ENCODE measurements at regions not wholly inside any gene's neighbourhood (a gene's known extent, or its start where the extent isn't known, plus 50 kb on each side); places are given as distances from the start of the nearest gene placed in this dataset.

DNA sequence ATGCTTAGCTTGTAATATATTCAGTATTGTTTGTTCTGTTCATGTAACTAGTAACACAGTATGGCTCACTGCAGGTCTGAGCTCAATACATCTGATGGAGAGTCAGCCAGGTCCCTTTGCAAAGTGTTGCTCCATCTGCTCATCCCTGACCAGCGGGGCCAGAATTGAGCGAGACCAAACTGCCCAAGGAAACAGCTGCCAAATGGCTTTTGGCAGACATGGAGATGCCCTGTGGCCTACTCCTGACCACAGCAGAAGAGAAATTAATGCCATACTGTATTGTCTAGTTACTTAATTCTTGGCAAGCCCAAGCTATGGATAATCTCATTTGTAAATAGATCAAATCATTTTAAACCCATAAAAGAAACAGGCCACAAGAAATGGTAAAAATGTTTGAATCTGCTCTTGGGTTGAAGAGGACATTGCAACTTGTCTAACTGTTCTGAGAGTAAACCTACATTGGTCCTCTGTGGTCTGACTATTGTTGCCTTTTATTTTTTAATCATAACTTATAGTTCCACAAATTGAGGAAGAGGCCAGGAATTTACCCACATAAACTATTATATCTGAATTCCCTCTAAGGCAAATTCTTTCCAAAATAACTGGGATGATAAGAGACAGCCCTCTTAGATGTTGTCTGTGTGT, 209.5 kb downstream of the EBLN2 start:
- no peaks in the 10 kb centered on the region for H3K4me1 ChIP-seq
- intact Hi-C loops (cut with DNase I; ENCODE audit: low total_unique reads): no loop called here
- no peak for DNase-seq (ENCODE audit: low spot score in 2 of 2)
- no peaks in the 10 kb centered on the region for H3K9me3 ChIP-seq
- no peak overlapping the region for H3K4me3 ChIP-seq
- no peaks in the 10 kb centered on the region for H3K27me3 ChIP-seq
- TF ChIP-seq POLR2A (IDR thresholded peaks at IDR 0.05) (no peak), POLR2AphosphoS5 (IDR thresholded peaks at IDR 0.05) (no peak)
- TF ChIP-seq, protein P1, sequence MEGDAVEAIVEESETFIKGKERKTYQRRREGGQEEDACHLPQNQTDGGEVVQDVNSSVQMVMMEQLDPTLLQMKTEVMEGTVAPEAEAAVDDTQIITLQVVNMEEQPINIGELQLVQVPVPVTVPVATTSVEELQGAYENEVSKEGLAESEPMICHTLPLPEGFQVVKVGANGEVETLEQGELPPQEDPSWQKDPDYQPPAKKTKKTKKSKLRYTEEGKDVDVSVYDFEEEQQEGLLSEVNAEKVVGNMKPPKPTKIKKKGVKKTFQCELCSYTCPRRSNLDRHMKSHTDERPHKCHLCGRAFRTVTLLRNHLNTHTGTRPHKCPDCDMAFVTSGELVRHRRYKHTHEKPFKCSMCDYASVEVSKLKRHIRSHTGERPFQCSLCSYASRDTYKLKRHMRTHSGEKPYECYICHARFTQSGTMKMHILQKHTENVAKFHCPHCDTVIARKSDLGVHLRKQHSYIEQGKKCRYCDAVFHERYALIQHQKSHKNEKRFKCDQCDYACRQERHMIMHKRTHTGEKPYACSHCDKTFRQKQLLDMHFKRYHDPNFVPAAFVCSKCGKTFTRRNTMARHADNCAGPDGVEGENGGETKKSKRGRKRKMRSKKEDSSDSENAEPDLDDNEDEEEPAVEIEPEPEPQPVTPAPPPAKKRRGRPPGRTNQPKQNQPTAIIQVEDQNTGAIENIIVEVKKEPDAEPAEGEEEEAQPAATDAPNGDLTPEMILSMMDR (IDR thresholded peaks at IDR 0.05): no peak
- no peaks in the 10 kb centered on the region for H3K36me3 ChIP-seq
- H3K27ac ChIP-seq: no peak overlapping the region

DNA sequence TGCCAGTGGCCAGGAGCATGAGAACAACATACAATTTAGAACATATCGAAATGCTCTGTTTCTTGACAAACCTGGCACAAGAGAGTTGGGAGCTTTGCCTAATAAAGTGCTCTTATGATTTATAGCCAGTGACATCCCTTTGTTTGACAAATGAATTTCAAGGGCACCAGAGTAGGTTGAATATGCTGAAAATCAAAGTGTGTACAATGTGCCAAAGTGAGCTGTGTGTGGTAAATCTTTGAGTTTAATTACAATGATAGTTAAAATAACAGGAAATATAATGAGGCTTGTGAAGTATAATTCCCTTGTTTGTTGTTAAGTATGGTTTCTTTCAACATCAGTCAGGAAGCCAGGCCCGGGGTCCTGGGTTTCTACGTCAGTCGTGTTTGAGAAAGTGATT, 211.9 kb downstream of the EBLN2 start:
- intact Hi-C loops (cut with DNase I; ENCODE audit: low total_unique reads): no loop called here
- H3K36me3 ChIP-seq: no peaks in the 10 kb centered on the region

DNA sequence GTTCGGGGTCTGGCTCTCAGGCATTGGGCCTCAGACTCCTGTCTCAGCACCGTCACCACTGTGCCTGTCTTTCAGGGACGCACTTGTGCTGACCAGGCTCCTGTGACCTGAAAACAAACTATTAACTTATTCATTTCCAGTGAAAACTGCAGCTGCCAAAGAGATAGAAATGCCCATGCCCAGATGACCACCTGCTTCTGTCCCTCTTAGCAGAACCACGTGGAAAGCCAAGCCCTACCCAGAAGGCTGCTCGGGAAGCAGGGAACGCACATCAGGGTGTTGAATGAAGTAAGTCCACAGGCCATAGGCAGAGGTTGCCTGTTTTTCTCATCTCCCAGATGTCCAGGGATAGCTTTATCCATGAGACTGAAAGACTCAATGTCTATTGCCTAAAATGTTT, 219.3 kb downstream of the EBLN2 start:
- TF ChIP-seq, protein P1 (IDR thresholded peaks at IDR 0.05): no peak
- TF ChIP-seq POLR2AphosphoS5 (IDR thresholded peaks at IDR 0.05) (no peak), POLR2A (IDR thresholded peaks at IDR 0.05) (no peak)
- Histone ChIP-seq H3K4me3 (no peak overlapping the region), H3K9me3 (no peaks in the 10 kb centered on the region), H3K27ac (no peak overlapping the region), H3K4me1 (no peaks in the 10 kb centered on the region), H3K27me3 (no peaks in the 10 kb centered on the region), H3K36me3 (no peaks in the 10 kb centered on the region)
- no peak for DNase-seq (ENCODE audit: low spot score in 2 of 2)
- intact Hi-C loops (cut with DNase I; ENCODE audit: low total_unique reads): no loop called here

More for the DNA sequence above, 211.9 kb downstream of the EBLN2 start:
- H3K27me3 ChIP-seq: no peaks in the 10 kb centered on the region
- no peak for DNase-seq (ENCODE audit: low spot score in 2 of 2)
- H3K4me1 ChIP-seq: no peaks in the 10 kb centered on the region
- no peaks in the 10 kb centered on the region for H3K9me3 ChIP-seq
- no peak overlapping the region for H3K27ac ChIP-seq
- no peak overlapping the region for H3K4me3 ChIP-seq
- TF ChIP-seq POLR2A (IDR thresholded peaks at IDR 0.05) (no peak), POLR2AphosphoS5 (IDR thresholded peaks at IDR 0.05) (no peak)
- TF ChIP-seq, protein P1 (IDR thresholded peaks at IDR 0.05): no peak

DNA sequence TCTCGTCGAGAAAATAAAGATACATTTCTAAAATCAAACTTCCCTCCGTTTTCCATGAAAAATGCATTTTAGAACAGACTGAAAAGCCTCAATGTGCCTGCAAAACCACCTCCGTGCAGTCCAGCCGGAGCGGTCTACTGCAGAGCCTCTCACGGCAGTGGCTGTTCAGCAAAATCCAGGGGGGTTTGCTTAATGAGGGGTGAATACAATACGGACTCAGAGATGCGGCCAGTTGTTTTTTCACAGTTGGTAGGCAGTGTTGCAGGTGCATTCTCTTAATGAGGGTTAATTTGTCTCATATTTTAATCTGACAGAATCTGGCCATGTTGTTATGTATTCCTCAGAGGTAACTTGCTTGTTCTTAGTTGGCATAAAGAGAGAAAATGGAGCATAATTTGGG, 223.0 kb downstream of the EBLN2 start:
- TF ChIP-seq, protein P1 (IDR thresholded peaks at IDR 0.05): no peak

DNA sequence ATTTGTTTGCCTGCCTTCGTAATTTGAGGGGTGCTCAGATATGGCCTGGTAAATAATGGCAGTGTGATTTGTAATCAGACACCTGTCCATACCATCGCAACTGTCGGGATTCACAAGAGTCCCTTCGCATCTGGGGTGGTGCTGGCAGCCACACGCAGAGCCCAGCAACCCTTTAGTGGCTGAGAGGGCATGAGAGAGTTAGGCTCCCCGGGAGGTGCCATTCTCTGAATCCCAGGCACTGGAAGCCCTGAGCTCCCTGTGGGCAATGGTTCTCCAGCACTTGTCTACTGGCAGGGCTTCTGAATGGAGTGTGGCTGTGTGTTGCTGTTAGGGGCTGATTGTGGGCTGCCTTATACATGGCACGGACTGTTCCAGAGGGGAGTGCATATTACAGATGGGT, 230.1 kb downstream of the EBLN2 start:
- Histone ChIP-seq H3K4me3 (no peak overlapping the region), H3K27me3 (no peaks in the 10 kb centered on the region), H3K4me1 (no peaks in the 10 kb centered on the region), H3K9me3 (no peaks in the 10 kb centered on the region), H3K27ac (no peak overlapping the region), H3K36me3 (no peaks in the 10 kb centered on the region)
- intact Hi-C loops (cut with DNase I; ENCODE audit: low total_unique reads): no loop called here
- no peak for DNase-seq (ENCODE audit: low spot score in 2 of 2)
- TF ChIP-seq, protein P1 (IDR thresholded peaks at IDR 0.05): no peak
- TF ChIP-seq POLR2A (IDR thresholded peaks at IDR 0.05): no peak
- no peak for TF ChIP-seq POLR2AphosphoS5 (IDR thresholded peaks at IDR 0.05)

More for the DNA sequence above, 223.0 kb downstream of the EBLN2 start:
- Histone ChIP-seq H3K9me3 (no peaks in the 10 kb centered on the region), H3K27me3 (no peaks in the 10 kb centered on the region), H3K4me3 (no peak overlapping the region), H3K27ac (no peak overlapping the region), H3K36me3 (no peaks in the 10 kb centered on the region), H3K4me1 (no peaks in the 10 kb centered on the region)
- intact Hi-C loops (cut with DNase I; ENCODE audit: low total_unique reads): no loop called here
- no peak for DNase-seq (ENCODE audit: low spot score in 2 of 2)

Data from breast epithelium (tissue), 4 donors.